ENCODE measurements at regions not wholly inside any gene's neighbourhood (a gene's known extent, or its start where the extent isn't known, plus 50 kb on each side); places are given as distances from the start of the nearest gene placed in this dataset.

DNA sequence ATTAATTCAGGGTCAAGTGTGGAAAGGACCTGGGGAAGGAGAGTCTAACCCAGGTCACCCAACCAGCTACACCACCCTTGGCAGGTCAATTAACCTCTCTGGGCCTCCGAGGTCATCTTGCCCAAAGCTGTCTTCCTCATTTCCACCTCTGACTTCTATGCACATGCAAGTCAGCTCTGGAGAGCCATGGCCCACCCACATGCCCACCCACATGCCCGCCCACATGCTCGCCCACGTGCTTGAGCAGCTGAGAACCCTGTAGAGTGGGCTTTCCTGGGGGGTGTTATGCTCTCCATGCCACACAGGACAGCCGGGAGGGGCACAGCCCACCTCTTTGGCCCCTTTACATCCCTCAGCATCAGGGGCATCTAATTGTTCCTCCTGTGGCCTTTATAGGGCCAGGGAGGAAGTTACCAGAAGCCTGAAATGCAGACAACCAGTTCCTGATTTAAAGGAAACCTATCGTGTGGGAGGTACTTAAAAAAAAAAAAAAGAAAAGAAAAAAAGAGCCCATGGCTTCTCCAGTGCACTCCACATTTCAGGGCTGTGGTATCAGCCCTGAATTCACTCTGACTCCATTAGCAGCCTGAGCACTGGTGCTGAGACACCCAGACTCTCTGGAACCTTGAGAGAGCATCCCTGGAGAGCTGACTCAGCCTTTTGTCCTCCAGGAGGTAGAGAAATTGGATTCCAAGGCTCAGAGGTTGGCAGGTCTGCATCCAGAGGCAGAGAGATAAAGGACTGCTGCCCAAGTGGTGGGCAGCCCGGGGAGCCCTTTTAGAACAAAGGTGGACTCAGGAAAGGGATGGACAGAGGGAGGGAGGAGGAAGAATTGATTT lies 176.2 kb upstream of the ZMIZ1 start:
- peak in 2 of 3 donors; percentile 5 to 49 for DNase-seq (ENCODE audit: low read depth in 2 of 3, low spot score in 2 of 3)

DNA sequence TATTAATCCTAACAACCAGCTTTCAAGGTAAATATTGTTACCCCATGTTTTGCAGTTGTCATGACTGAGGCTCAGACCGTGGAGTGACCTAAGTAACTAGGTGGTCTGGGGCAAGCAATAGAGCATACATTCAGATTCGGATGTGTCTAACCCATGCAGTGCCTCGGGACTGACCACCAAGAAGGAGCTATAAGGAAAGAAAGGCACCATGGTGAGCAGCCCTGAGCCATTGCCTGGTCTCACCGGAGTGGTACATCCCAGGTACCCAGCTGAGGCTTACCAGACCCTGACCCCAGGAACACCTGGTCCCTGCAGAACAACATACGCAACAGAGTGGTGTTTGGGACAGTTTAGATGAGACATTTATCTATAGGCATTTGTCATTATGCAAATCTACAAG lies 175.5 kb upstream of the ZMIZ1 start:
- DNase-seq (ENCODE audit: low read depth in 2 of 3, low spot score in 2 of 3), result no peak

DNA sequence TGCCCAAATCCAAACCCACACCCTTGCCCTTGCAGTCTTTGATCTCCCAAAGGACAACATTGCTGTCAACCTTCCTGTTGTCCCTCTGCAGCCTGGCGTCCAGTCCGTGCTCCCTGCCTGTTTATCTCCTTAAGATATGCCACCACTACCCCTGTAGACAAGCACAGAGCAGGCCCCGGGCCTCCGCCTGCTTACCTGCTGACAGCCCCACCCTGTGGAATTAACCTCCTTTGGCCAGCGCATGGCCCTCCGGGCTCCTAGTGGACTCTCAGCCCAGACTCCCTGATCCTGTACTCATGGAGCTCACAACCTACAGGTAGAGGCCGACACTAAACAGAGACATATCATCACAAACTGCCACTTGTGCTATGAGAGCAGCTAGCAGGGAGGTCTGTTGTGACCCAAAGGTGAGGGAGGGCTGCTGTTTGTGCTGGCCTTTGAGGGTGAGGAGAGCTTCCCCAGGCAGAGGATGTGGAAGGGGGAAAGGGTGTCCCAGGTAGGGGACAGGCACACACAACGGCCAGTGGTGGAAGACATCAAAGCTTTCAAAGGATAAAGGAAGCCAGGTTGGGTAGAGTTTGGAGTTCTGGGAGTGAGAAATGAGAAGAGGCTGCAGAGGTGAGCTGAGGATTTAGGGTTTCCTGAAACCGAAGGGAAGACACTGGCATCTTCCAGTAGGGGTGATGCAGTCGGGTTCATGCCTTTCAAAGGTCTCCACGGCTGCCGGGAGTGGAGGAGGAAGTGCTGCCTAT lies 174.5 kb upstream of the ZMIZ1 start:
- DNase-seq (ENCODE audit: low read depth in 2 of 3, low spot score in 2 of 3), result no peak

DNA sequence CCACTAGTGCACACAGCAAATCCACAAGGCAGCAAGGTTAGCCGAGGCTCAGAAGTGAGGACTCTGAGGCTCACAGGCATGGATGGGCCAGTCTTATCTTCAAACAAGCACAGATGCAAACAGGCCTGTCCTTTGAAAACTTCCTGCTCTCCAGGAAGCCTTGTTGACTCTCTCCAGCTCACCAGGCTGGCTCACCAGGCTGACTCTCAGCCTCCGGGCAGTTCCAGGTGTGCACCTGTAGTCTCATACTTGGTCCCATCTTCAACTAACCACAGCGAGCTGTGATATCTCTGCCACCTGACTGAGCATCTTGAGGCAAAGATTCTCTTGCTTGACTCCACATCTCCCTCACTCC lies 173.9 kb upstream of the ZMIZ1 start:
- DNase-seq (ENCODE audit: low read depth in 2 of 3, low spot score in 2 of 3), result no peak

DNA sequence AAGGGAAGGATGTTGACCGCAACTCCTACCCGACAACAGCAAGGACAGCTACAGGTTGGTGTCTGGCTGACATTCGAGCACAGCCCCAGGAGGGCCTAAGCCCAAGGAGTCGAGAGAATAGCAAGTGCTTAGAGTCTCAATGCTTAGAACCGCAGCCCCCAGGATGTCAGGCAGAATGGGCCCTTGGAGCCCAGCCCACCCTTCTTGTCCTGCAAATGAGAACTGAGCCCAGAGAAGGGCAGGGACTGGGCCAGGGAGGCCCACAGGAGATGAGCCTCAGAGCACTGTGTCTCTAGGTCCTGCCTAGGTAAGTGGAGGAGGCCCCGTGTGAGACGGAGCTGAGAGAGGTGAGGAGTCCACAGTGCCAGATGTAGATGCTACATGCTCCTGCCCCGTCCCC lies 173.3 kb upstream of the ZMIZ1 start:
- no peak for DNase-seq (ENCODE audit: low read depth in 2 of 3, low spot score in 2 of 3)

DNA sequence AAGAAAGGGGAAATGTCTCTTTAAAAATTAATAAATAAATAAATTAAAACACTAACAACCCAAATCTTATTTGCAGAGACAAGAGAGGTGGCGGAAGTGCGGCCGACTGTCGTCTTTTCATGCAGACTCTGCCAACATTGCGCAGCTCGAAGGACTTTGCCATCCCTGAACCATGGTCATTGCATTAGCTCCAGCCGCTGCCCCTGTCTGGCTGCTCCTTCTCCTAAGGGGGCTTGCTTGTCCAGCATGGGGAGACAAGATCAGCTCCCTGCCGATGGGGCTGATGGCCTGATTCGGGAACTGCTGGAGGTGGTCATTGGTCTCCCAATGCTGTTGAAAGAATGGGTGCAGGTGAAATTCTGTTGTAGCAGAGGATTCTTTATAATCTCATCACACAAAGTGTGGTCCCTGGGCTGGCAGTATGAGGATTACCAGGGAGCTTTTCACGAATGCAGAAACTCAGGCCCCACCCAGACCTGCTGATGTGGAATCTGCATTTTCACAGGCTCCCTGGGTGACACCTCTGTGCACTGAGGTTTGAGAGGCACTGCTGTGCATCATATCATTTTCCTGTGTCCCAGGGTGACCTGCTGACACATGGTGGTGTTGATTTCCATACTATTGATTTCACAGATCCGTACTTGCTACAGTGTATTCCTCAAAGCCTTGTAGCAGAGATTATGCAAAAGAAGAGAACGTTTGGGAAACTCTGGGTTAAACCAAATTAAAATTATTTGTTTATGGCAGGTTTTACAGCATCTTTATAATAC lies 172.4 kb upstream of the ZMIZ1 start:
- no peak for DNase-seq (ENCODE audit: low read depth in 2 of 3, low spot score in 2 of 3)

DNA sequence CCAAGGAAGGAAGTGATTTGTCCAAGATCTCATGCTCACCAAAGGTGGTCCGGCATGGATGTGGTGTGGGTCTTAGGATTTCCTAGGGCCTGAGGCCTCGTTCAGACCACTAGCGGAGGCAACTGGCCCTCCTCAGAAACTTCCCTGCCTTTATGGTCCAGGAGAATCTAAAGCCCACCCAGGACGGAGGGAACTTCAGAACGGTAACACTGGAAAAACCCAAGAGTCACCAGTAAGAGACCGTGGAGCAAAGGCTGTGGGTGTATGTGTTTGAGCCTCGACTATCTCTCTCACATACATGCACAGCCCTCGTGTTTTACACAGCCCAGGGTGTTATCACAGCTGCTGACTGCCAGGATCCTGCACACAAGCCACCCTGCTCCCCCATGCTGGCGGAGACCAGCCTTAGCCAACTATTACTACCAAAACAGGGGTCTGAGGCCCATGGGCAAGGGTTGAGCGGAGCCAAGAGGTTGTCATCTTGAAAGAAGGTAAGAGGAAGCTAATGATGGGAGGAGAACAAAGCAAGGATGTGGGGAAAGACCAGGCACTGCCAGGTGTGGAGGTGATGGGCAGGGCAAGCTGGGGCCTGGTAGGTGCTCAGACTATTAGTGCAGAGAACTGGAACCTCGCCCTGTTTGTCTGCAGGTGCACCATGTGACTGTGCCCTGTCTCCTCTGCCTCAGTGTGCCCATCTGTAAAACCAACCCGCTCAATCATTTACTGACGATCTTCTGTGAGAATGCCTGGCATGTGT lies 170.2 kb upstream of the ZMIZ1 start:
- no peak for DNase-seq (ENCODE audit: low read depth in 2 of 3, low spot score in 2 of 3)

DNA sequence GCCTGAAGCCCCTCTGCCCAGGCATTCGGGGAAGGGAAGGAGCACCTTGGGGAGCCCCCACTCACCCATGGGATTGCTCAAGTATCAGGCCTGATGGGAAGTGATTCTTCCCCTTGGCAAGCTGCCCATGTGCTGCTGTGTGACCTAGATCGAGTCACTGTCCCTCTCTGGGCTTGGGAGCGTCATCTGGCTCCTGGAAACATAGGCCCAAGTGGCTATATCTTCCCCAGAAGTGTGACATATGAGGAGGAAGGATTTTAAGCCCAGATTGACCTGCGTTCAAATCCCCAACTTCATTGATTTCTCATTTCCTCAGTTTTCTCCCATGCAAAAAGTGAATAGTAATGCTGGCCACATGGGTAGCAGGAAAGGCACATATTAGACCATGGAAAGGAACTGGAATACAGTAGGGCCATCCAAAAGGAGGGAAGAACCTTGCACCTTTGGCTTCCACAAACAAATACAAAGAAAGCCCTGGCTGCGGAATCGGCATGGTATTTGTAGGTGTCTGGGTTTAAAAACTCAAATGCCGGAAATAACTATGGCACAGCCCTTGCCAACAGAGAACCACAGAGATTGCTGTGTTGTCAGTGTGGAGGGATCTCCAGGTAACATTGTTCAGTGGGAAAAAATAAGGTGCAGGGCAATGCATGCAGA lies 169.5 kb upstream of the ZMIZ1 start:
- no peak for DNase-seq (ENCODE audit: low read depth in 2 of 3, low spot score in 2 of 3)

DNA sequence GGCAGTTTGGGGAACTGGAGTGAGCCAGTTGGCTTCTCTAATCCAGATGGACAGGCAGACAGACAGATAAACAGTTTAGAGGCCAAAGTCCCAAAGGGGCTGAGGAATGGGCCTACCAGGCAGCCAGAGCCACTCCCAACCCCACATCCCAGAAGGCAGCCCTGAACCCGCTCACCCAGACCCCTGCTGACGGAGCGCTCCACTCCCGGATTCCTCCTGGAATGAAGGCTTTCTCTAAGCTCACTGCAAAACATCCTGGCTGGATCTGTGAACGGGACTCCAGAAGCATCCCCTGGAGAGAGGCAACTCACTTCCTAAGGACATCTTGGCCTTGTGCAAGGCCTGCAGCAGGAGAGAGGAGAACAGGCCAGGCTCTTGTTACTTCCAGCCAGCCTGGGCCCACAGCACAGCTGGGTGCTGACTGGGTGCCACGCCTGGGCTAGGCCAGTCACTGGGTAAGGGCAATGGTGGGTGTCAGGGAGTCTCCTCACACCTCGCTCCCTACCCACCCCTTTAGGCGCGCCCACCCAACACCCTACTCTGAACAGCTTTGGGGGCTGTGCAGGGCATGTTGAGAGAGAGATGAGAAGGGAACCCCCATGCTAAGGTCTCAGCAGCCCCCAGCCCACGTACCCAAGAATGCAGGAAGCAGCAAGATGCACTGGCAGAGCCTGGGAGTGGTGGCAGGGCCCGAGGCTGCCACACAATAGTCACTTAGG lies 168.6 kb upstream of the ZMIZ1 start:
- DNase-seq (ENCODE audit: low read depth in 2 of 3, low spot score in 2 of 3), result no peak

DNA sequence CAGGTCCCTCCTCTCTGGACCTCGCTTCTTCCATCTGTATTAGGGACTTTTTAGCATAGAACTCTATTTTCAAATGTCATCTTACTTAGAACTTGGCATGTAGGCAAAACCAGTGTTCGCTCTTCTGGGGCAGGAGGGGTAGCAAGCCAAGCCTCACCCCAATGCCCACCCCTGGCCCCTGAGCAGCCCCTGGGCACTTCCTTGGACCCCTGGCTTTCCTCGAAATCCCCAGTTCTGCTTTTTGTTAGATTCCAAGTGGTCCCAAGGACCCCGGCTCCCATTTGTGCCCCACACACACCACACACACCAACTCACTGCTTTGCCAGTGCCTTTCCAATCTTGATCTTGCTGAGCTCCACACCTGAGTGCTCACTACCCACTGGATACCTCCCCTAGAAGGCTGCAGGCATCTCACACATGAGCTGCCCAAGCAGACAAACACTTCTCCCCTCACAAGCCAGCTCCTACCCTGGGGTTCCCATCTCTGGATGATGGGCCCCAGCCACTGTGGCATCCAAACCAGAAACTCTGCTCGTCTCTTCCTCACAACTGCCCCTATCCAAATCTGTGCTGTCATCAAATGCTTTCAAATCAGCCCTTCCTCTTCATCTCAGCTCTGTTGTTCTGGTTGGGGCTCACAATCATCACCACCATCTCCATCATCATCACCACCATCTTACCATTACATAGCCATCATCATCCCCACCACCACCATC lies 167.9 kb upstream of the ZMIZ1 start:
- DNase-seq (ENCODE audit: low read depth in 2 of 3, low spot score in 2 of 3), result no peak

DNA sequence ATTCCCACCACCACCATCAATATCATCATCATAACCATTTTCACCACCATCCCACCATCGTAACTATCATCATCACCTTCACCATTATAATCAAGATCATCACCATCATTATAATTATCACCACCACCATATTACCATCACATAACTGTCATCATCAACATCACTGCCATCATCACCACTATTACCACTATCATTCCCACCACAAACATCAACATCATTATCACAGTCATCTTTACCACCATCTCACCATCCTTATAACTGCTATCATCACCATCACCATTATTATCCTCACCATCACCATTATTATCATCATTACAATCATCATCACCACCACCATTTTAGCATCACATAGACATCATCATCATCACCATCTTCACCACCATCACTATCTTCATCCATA lies 167.1 kb upstream of the ZMIZ1 start:
- DNase-seq (ENCODE audit: low read depth in 2 of 3, low spot score in 2 of 3), result no peak

DNA sequence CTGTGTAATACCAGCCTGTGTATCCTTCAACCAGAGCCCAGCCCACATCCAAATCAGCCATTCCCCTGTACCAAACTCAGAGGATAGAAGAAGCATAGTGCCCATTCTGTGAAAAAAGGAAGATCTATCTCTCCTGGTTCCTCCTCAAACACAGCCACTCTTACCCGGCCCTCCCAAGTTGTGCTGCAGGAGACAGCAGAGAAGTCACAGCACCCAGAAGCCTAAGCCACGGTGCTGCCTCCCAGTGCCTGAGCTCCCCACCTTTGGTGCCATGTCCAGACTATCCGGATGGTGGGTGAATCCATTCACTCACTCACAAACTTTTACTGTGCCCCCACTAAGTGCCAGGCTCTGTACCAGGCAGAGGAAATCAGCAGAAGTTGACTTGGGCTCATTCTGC lies 166.0 kb upstream of the ZMIZ1 start:
- DNase-seq (ENCODE audit: low read depth in 2 of 3, low spot score in 2 of 3), result no peak

DNA sequence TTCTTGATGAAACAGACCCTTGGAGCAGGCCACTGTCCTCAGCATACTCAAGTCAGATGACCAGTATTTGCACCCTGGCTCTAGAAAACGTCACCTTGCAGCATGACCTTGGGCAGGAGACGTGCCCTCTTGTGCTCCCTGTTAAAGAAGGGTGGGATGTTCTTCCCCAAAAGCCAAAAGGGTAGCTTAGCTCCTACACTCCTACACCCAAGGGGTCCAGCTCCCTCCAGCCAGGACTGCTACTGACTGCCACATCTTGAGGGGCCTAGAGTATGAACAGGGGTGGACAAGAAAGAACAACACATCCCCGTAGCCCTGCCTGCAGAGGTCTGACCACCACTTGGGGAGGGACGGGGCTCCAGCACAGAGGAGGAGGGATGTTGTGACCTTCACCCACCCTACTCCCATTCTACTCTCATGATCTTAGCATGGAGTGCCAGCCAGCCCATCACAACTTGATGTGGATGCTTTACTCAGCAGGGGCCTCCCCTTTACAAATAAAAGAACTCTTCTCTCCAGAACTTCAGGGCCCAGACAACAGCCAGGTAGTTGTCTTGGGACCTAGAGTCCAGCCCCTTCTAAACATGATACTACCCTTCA lies 165.3 kb upstream of the ZMIZ1 start:
- no peak for DNase-seq (ENCODE audit: low read depth in 2 of 3, low spot score in 2 of 3)

DNA sequence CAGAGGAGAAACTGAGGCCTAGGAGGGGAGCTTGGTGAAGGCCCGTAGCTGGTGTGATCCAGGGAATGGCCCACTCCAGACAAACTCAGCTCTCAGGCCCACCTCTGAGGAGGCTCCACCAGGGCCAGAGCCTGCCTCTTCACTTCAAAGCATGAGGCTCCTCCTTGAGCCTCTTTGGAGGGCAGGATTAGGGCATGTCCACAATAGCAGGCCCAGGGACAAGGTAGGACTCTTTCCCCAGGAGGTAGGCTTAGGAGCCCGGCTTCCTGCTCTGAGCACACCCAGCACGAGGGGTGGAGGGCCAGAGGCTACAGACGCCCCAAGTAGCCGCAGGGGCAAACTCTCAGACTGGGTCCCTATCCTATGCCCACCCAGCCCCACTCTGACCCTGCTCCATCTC lies 164.6 kb upstream of the ZMIZ1 start:
- no peak for DNase-seq (ENCODE audit: low read depth in 2 of 3, low spot score in 2 of 3)

DNA sequence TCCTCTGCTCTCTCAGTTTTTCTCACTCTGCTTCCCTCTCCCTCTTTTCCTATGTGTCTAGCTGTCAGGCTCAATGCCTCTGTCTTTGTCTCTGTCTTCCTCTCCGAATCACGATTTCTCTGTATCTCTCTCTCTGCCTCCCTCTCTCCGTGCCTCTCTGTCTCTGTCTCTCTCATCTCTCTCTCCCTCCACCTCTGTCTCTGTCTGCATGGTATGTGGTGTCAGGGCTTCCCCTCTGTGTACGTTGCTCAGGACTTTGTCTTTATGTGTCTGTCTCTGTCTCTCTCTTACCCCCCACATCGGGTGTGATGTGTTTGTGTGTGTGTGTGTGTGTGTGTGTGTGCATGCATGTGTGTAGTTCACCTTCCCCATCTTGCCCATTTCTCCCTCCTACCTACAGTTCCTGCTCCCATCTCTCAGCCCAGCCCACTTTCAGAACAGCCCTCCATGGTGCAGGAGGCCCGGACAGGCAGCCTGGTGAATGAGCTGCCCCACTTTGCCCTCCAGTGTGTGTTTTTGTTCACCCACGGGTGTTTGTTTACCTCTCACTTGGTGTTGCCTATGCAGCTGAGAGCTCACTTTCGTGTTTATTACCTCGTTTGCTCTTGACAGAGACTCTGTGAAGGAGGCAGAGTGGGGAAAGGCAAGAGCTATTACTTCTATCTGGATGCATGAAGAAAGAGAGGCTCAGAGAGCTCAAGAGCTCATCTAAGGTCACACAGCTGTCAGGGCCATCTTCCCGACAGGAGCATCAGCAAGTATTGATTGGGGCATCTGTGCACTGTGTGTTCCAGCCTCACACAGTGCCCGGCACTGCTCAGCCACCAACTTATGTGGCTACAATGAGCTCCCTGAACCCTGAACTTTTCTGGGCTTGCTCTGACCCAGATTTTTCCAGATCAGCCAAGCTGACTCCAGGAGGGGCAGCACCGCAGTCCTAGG lies 163.5 kb upstream of the ZMIZ1 start:
- no peak for DNase-seq (ENCODE audit: low read depth in 2 of 3, low spot score in 2 of 3)

DNA sequence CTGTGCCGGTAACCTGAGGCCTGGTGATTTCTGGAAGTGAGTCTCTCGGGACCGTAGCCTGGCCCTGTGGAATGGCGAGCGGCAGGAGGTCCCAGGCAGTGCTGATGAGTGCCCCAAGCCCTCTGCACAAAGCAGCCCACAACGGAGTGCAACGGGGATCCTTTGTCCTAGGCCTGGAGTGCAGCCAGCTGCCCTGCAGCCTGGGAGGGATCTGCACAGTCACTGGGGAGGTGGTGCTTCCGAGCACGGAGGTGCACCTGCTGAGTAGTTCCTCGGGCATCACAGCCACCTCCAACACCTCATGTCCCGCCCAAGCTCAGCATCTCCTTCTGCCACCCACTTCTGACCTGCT lies 162.8 kb upstream of the ZMIZ1 start:
- DNase-seq (ENCODE audit: low read depth in 2 of 3, low spot score in 2 of 3), result no peak

DNA sequence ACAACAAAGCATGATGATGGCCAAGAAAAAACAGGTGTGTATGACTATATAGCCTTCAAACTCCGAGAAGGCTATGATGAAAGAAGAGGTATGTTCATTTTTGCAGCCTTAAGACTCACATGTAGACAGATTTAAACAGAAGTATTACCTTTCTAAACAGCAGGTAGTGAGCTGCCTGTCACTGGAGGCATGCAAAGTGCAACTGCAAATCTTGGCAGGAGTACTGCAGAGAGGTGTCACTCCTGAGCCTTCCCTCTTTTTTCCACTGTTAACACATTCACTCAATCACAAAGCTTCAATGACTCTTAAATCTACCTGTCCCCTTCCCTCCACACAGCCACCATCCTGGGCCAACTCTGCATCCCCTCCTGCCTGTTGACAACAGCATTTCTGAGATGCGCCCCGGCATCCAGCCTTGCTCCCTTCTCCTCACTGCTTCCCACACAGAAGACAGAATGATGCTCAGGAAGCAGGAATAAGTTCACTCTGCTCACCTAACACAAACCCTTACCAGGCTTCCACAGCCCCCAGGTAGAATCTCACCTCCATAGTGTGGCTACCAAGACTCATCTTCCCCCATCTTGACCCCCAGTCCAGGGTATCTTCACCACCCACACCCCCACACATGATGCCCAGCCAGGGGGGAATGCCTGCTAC lies 161.9 kb upstream of the ZMIZ1 start:
- no peak for DNase-seq (ENCODE audit: low read depth in 2 of 3, low spot score in 2 of 3)

Measured in hematopoietic multipotent progenitor cell (in vitro differentiated cells).